Fibroblast of the aortic adventitia (primary cell): ENCODE measurements at regions not wholly inside any gene's neighbourhood (a gene's known extent, or its start where the extent isn't known, plus 50 kb on each side); places are given as distances from the start of the nearest gene placed in this dataset.

Source experiments
- DNase-seq: peaks from one replicate; pipeline ENCODE4 v3.0.0-alpha.2; 2010; ENCODE audit warnings: low read depth
- H3K4me3 ChIP-seq: 2 replicates; pipeline ENCODE4 v1.5.1; 2011; ENCODE audit warnings: low read depth, mild to moderate bottlenecking, control low read depth, low read length, moderate library complexity
- TF ChIP-seq, protein P1 (sequence below): IDR thresholded peaks from 2 replicates; pipeline ENCODE4 v1.5.1; 2011; ENCODE audit warnings: mild to moderate bottlenecking, low read length, control low read depth, inconsistent platforms; ENCODE audit not compliant: insufficient read depth

- TF ChIP-seq, protein P1, sequence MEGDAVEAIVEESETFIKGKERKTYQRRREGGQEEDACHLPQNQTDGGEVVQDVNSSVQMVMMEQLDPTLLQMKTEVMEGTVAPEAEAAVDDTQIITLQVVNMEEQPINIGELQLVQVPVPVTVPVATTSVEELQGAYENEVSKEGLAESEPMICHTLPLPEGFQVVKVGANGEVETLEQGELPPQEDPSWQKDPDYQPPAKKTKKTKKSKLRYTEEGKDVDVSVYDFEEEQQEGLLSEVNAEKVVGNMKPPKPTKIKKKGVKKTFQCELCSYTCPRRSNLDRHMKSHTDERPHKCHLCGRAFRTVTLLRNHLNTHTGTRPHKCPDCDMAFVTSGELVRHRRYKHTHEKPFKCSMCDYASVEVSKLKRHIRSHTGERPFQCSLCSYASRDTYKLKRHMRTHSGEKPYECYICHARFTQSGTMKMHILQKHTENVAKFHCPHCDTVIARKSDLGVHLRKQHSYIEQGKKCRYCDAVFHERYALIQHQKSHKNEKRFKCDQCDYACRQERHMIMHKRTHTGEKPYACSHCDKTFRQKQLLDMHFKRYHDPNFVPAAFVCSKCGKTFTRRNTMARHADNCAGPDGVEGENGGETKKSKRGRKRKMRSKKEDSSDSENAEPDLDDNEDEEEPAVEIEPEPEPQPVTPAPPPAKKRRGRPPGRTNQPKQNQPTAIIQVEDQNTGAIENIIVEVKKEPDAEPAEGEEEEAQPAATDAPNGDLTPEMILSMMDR = no peak
- no peak for DNase-seq
- H3K4me3 ChIP-seq = no peak overlapping the region
Measured at GRCh38 chr15:39202641-39203040, 378.2 kb upstream of the THBS1 start.

DNA sequence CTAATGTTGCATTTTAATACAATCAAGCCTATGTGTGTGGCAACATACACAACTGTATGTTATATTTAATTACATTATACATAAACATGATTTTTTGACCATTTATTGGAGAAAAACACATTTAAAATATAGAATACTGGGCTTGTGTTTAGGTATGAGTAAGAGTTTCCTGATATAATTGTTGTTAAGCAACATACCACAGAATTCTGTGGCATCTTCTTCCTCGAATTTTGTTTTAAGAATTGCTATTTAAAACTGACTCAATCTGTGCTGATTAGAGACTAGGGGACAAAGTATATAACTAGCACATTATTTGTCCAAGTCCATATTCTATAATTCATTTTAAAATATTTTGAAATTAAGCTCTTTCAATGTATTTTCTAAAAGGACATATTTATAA lies 376.8 kb upstream of the THBS1 start:
- no peak for DNase-seq
- no peak overlapping the region for H3K4me3 ChIP-seq

GRCh38 chr15:39205081-39205480 lies 375.8 kb upstream of the THBS1 start:
- H3K4me3 ChIP-seq = no peak overlapping the region
- TF ChIP-seq, protein P1 = no peak
- no peak for DNase-seq

More for the DNA sequence above, 376.8 kb upstream of the THBS1 start:
- TF ChIP-seq, protein P1 = no peak

DNA sequence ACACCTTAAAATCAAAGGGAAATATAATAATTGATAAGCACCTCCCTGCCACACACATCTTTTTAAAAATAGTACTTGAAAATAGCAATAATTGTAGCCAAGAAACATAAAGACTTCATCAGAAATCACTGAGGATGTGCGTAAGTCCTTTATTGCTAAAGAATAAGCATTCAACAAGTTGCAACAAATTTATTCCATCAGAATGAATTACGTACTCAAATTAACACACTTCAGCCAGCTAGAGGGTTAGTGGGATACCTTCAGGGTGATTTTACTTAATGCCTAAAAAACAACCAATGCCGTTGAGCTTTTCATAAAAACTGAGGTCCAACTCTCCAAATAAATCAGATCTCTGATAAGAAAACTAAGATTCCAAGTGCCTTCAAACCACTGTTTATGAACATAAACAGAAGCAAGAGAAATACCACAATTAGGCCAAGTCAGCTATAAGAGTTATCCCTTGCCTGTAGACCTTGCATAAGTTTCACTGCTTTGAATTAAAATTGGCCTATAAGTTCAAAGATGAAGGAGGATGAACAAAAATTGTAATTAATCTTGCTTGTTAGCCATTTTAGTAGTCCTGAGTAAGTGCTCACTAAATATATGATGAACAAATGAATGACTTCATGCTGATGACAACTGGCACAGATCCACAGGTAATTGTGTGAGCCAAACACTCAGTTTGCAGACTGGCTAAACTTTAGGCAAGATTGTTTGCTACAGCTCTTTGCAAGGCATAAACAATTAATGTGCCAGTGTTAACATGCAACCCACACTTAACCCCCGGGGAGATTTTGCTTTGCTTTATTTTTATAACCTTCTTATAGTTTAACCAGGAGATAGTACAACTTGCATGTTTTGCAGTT lies 375.1 kb upstream of the THBS1 start:
- TF ChIP-seq, protein P1 = no peak
- no peak overlapping the region for H3K4me3 ChIP-seq
- DNase-seq = no peak

- no peak for DNase-seq
- H3K4me3 ChIP-seq = no peak overlapping the region
- TF ChIP-seq, protein P1 = no peak
Measured at GRCh38 chr15:39207532-39208115, 373.3 kb upstream of the THBS1 start.

GRCh38 chr15:39208187-39208586 lies 372.7 kb upstream of the THBS1 start:
- no peak overlapping the region for H3K4me3 ChIP-seq
- TF ChIP-seq, protein P1 = no peak
- no peak for DNase-seq
